8988T (cell line): ENCODE measurements at regions not wholly inside any gene's neighbourhood (a gene's known extent, or its start where the extent isn't known, plus 50 kb on each side); places are given as distances from the start of the nearest gene placed in this dataset.
A peak's percentile ranks its signal among the peaks of the same experiment; 100 is the strongest.

Experiments used
- DNase-seq: peaks from one replicate; pipeline ENCODE4 v3.0.0; 2011

DNA sequence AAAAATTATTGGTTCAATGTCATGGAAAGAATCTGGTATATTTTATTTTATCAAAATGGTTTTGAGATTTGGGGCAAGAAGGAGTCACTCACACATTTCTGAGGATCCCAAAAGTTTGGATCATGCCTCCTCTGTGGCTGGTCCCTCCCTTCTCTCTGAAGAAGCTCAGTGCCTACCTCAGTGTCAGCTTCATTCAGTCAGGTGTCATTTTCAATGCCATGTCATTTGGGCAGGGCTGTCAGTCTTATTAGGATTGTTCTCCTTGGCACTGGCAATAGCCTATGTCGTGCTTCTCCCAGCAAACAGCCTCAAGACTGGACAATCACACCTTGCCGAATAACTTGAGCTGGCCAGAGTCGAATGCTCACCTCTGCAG, 264.5 kb upstream of the CAMK1G start:
- no peak for DNase-seq

DNA sequence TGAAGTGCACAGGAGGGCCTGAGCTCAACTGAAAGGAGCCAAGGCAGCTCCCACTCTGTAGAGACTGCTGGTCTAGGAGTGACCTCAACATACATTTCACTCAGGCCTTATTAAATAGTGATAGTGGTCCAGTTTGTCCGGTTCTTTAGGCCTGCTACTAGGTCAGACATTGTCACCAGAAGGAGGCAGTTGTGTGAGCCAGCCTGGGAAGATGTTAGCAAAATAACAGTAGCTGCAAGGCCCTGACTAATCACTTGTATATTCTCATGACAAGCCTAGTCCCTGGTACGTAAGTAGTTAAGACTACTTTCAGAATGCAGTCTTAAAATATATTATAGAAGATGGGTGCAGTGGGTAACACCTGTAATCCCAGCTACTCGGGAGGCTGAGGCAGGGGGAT, 264.0 kb upstream of the CAMK1G start:
- no peak for DNase-seq

- DNase-seq, result no peak
Measured at GRCh38 chr1:209323743-209324142, 259.8 kb upstream of the CAMK1G start.

DNA sequence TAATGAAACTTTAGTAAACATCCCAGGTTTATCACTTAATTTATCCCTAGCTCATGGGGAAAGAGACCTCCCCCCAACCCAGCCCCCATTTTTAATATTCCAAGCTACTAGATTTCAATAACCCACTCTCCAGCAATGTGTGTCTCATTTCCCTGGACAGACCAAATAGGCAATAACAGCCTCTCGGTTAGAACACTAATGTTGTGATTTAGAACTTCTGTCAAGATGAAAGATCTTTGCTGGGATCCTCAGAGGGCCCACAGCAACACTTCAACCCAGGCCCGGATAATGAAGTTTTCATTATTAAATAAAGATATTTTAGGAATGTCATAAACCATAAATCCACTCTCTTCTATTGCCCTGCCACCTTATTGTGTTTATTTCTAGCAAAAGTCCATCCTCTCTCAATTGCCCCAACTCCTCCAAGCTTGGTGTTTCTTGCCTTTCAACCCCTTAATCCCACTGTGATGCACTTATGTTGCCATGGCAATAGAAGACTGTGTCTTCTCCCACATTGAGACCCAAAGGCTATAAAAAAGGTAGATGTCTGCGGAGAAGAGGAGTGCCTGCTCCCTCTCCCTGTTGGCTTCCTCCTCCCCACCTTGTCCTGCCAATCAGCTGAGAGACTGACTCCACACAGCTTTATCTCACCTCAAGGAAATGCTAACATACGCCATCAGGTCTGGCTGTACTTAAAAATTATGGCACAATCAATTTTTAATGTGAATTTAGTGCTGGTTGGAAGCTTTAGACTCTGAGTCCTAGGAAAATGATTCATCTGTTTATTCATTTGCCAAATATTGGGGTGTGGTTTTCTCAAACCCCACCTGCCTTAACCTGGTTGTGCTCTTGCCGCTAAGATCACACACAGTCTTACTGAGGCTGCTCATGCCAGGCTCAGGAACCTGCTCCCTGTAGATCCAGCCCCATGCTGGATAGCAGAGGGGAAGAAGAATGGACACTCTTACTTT, 258.3 kb upstream of the CAMK1G start:
- DNase-seq, result no peak

DNA sequence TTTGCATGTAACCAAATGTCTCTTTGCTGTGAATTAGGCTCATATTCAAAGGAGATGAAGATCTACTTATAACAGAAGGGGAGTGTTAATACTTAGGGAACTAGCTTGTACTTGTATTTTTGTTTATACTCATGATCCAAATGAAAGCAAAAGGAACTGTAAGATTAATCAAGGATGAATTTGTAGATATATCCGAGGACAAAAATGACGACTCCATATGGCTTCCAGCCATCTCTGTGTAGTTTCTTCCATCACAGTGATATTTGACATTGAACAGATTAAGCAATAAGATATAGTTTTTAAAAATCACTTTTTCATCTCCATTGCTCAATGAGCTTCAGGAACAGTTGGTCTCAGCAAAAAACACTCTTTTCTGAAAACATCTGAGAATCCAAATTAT, 257.4 kb upstream of the CAMK1G start:
- no peak for DNase-seq

- DNase-seq, result no peak
Measured at GRCh38 chr1:209326831-209327230, 256.7 kb upstream of the CAMK1G start.

DNA sequence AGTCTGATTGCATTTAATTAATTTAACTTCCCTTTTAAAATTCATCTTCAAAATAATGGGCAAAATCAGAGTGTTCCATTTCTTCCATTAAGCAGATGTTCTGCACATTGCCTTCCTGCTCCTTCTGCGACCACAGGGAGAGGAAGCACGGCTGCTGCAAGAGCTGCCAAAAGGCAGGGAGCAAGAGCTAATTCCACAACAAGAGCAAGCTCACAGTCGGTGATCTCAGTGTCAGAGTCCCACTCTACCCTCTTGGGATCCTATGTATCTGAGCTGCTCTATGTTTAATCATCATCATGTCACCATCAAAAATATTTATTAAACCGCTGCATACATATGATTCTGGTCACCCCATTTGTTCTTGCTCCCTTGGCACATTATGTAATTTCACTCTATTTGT, 255.3 kb upstream of the CAMK1G start:
- no peak for DNase-seq

GRCh38 chr1:209335178-209335577, 248.3 kb upstream of the CAMK1G start:
- no peak for DNase-seq

- no peak for DNase-seq
Measured at GRCh38 chr1:209341146-209341545, 242.4 kb upstream of the CAMK1G start.

GRCh38 chr1:209341673-209342420, 241.7 kb upstream of the CAMK1G start:
- DNase-seq, result no peak

GRCh38 chr1:209342441-209343175, 240.9 kb upstream of the CAMK1G start:
- no peak for DNase-seq

GRCh38 chr1:209343511-209343910, 240.0 kb upstream of the CAMK1G start:
- DNase-seq, result no peak

GRCh38 chr1:209344156-209344555, 239.4 kb upstream of the CAMK1G start:
- DNase-seq, result no peak

GRCh38 chr1:209349363-209350308, 233.9 kb upstream of the CAMK1G start:
- DNase-seq, result no peak

- no peak for DNase-seq
Measured at GRCh38 chr1:209353053-209353452, 230.5 kb upstream of the CAMK1G start.

DNA sequence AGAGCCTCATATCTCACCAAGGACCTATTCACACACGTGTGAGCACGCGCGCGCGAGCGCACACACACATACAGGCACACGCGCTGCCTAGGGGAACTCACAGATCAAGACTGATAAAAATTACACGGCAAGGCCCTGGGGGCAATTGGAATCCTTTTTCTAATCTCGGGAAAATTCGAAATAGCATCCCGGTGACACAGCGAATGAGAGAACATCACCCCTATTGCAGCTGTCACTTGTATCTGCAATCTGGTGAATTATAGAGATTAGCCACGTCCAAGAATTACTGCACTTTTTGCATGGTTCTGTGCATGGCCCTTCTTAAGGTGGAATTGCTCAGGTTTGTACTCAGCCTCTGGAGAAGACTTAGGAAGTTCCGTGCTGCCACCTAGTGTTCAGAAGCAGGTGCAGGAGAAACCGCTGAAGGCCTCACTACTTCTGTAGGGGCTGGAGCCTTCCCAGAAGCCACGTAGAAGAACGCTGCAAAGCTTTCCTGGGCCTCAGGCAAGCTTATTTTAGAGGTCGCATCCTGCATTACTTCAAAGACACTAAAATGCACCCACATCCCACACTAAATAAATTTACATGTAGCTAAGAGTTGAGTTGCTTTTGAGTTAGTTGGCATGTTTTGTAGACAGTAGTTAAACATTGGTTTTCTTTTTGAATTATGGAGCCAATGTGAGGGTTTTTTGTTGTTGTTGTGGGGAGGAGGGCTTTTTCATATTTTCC, 229.2 kb upstream of the CAMK1G start:
- peak; percentile 45 for DNase-seq

GRCh38 chr1:209354840-209355165, 228.7 kb upstream of the CAMK1G start:
- no peak for DNase-seq

- no peak for DNase-seq
Measured at GRCh38 chr1:209355415-209355814, 228.1 kb upstream of the CAMK1G start.

- no peak for DNase-seq
Measured at GRCh38 chr1:209356976-209357377, 226.5 kb upstream of the CAMK1G start.

DNA sequence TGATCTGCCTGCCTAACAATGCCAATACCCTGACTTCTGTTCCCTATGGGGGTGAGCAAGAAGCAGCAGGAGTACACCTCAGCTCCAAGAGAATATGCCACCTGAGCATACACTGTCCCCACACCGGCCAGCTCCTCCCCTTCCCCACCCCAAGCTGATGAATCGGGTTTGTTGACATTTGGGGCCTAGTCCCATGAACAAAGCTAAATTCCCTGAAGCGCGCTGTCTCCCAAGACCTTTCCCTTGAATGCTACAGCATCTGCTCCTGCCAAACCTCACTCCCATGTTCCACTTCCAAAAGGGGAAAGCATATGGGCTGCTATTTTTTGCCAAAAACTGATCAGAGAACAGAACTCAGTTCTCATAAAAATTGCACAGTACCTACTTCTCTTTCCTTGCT, 220.4 kb upstream of the CAMK1G start:
- DNase-seq, result no peak

DNA sequence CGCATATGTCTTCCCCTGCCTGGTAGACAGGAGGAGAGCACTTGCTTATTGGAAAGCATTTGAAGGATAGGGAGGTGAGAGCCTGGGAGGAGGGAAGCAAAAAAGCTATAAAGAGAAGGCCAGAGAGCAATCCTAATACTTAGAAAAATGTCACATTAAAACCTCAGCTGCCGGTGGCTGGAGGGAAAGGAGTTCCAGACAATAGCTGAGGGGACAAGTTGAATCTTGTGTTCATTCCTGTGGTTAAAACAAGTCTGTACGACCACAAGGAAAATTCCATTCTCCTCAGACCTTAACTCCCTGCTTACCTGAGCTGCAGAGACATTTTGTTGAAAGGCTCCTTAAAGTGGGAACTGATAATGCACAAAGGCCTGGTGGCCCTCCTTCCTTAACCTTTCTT, 218.8 kb upstream of the CAMK1G start:
- DNase-seq, result no peak
